ENCODE measurements at regions not wholly inside any gene's neighbourhood (a gene's known extent, or its start where the extent isn't known, plus 50 kb on each side); places are given as distances from the start of the nearest gene placed in this dataset.

DNA sequence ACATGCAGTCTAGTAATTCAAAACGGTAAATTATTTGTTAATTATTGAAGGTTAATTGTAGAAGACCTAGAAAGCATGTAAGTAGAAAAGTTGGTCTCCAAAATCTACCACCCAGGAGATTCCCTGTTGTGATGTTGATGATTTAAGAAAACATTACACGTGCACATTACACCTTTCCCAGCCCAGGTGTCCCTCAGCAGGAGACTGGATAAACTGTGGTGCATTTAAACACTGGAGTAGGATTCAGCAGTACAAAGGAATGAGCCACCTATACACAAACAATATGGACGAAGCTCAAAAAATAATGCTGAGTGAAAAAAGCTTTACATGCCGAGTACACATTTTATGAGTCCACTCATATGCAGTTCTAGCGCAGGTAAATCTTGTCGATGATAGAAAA is 109.0 kb upstream of the STARD3NL start:
- DNase-seq (ENCODE audit: extremely low read depth, low read depth, low spot score) = no peak

DNA sequence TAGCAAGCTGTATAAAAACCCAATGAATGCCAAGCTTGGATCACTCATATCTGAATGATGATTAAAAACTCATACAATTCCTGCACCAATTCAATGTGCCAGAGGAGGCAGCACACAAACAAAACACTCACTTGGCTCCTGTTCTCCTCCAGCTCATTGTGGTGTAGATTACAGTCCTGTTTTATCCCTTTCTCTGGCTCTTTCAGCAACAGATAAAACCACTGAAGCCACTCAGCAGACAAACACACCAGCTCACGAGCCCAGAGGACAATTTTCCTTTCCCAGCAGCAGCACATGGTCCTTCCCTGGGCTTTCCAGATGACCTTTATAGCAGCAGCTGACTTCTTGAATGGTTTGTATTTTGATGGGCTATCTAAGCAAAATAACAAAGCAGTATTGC is 107.3 kb upstream of the STARD3NL start:
- DNase-seq (ENCODE audit: extremely low read depth, low read depth, low spot score) = no peak

DNA sequence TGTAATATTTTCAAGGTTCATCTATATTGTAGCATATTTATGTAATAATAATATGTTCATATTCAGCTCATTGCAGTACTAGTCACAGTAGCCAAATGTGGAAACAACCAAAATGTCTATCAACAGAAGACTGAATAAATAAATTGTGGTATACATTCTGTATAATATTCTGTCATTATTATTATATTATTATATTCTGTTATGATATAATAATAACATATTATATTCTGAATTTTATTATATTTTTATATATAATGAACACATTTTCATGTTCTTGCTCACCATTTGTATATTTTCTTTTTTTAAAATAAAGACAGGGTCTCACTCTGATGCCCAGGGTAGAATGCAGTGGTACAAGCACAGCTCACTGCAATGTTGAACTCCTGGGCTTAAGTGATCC is 91.2 kb upstream of the STARD3NL start:
- no peak for DNase-seq (ENCODE audit: extremely low read depth, low read depth, low spot score)

DNA sequence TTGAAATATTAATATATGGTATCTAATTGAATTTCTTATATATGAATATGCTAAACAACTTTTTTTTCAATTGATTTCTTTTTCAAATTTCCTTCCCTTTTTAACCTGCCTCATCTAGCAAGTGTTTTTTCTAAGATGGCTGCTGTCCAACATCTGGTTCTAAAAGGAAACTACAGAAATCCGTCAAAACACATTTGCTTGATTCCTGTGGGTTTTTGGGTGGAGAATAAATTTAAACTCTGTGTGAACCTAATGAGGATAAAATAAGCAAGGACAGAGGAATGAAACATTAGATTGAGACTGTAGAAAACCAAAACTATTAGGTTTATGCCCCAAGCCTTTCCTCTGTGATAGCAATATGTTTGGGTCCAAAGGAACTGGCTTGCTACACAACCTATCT is 75.5 kb upstream of the STARD3NL start:
- DNase-seq (ENCODE audit: extremely low read depth, low read depth, low spot score) = no peak

DNA sequence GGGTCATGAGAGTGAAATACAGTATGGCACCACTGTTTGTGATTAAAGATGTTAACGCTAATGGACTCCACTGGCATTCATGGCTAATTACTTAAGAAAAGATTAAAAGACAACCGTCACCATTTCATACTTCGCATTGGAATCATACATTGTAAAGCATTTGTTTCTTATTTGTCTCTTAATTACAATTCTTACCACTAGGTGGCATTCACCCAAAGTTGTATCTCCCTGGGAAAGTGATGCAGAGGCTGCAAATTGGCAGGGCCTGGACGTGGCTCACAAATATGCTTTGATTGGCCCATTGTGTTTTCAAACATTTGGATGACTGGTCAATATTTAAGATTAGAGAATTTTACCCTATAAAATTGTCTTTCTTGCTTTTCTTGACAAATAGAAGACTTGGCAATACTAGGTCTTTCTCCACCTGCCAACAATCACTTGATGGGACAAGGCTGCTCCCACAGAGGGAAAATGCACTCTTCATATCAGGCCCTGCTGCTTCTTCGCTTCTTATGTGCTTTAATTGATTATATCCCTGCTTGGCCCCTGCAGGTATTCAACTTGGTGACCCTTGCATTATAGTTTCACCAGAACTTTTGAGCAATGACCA is 72.1 kb upstream of the STARD3NL start:
- DNase-seq (ENCODE audit: extremely low read depth, low read depth, low spot score) = peak; percentile 22

DNA sequence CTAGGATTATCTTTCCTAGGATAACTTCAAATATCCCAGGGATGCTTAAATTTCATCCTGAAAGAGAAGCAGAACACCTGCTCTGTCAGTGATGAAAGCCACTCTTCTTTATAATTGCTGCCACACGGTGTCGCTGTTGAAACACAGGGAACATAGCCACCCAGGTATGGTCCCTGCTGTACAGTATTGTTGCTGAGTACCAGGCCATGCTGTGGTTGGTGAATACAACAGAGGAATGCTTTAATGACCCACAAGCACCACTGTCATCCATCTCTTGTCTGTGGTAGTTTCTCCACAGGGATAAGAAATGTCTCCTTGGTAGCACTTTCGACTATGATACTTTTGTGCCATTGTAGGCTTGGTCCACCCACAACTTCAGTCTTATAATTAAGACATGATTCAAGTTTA is 70.6 kb upstream of the STARD3NL start:
- DNase-seq (ENCODE audit: extremely low read depth, low read depth, low spot score) = peak; percentile 33

DNA sequence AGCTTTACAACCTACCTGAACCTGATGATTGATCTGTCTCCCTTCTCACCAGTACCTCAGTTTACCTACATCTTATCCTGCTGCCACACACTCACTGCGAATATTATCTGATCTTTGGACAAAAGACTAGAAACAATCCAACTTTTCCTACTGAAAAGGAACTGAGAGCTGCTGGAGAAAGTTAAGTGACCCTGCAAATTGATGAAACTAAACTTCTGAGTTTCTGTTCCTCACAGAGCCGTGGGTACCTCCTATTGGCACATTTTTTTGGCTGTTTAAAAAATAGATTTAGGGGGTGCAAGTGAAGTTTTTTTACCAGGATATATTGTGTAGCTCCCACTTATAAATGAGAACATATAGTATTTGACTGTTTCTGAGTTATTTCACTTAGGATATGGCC is 66.0 kb upstream of the STARD3NL start:
- DNase-seq (ENCODE audit: extremely low read depth, low read depth, low spot score) = no peak

DNA sequence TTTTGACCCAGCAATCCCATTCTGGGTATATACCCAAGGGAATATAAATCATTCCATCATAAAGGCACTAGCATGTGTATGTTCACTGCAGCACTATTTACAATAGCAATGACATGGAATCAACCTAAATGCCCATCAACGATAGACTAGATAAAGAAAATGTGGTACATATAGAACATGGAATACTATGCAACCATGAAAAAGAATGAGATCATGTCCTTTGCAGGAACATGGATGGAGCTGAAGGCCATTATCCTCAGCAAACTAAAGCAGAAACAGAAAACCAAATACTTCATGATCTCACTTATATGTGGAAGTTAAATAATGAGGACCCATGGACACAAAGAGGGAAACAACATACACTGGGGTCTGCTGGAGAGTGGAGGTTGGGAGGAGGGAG is 58.0 kb upstream of the STARD3NL start:
- no peak for DNase-seq (ENCODE audit: extremely low read depth, low read depth, low spot score)

DNA sequence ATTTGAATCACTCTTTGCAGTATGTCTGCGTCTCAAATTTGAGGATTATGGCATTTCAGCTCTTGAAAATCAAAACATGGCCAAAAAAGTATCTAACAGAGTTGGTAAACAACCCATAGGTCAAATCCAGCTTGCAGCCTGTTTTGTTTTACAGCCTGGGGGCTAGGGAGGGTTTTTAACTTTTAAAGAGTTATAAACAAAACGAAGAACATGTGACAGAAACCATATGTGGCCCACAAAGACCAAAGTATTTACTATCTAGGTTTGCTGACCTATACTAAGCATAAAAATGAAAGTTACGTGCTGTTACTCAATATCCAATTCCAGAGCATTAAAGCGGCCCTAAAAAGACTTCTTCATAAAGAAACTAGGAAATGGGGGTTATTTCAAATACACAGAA is 55.5 kb upstream of the STARD3NL start:
- no peak for DNase-seq (ENCODE audit: extremely low read depth, low read depth, low spot score)

DNA sequence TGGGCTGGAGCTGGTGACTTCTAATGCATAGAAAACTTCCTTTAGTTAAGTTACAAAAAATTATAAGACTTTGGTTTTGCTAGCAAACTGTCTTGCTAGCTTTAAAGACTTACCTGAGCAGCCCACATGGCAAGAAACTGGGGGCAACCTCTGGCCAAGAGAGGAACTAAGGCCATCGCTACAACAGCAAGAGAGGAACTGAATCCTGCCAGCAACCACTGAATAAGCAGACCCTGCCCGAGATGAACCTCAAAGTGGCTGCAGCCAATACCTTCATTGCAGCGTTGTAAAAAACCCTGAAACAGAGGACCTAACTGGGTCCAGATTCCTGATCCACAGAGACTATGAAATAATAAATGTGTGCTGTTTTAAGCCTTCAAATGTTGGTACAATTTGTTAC is 54.6 kb upstream of the STARD3NL start:
- no peak for DNase-seq (ENCODE audit: extremely low read depth, low read depth, low spot score)

DNA sequence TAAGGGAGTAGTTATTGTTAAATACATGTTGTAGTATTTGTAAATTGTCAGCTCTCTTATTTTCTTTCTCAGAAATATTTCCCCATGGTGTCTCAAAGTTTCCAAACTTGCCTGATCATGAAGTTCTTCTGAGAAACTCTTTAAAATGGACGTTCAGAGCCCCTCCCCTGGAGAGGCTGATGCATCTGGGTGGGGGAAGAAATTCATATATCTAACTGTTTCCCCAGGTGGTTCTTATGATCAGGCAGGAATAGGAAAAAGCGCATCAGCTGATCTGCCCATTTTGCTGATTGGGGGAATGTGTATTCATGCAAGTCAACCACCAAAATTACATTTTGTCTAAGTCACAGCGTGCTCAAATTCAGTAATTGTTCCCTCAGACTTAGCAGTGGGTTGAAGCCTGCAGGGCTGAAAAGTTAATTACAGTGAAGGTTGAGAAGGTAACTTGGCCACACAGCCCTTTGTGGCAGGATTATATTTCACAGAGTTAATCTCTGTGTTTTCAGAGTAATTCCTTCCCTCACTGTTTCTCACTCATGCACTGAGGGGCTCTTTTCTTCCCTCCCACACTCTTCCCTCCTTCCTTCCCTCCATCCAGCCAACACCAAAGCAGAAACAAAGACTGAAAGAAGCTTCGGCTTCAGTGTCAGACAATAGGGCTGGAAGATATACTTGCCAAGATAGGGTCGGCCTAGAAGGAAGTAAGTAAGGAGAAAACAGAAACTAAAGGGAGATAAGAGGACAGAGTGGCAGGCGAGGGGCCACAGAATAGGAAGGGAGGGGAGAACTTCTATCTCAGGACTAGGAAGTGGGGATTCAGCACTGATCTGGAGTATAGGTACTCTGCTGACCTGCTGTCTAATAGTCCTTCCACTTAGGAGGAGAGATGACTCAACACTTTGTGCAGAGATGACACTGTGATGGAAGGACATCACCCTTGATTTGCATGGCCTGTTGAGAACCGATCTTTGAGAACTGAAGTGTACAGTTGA is 50.5 kb upstream of the STARD3NL start:
- DNase-seq (ENCODE audit: extremely low read depth, low read depth, low spot score) = no peak
